ENCODE measurements at regions not wholly inside any gene's neighbourhood (a gene's known extent, or its start where the extent isn't known, plus 50 kb on each side); places are given as distances from the start of the nearest gene placed in this dataset.
A peak's percentile ranks its signal among the peaks of the same experiment; 100 is the strongest.
"Not testable (repeated sequence)": the region's sequence is repeated elsewhere in the genome, so short reads cannot be mapped to it uniquely, and the experiment has no call there.

- Histone ChIP-seq H2AFZ (ENCODE audit: low read depth) (no peak overlapping the region), H3K4me3 (ENCODE audit: low read depth in 2 of 2, low read length in 1 of 2) (no peak overlapping the region), H3K36me3 (replicated peaks in 1 of 2; ENCODE audit: control insufficient read depth in 1 of 2, insufficient read depth in 2 of 2, low read length in 1 of 2) (no peaks in the 10 kb centered on the region), H3K9ac (no peak overlapping the region), H3F3A (replicated peaks; ENCODE audit: insufficient read depth) (peaks cover 4% of the 10 kb centered on the region), H3K27me3 (ENCODE audit: insufficient read depth) (no peaks in the 10 kb centered on the region), H3K4me1 (ENCODE audit: control insufficient read depth in 1 of 2, insufficient read depth in 2 of 2, low read depth in 1 of 2, low read length in 1 of 2) (peaks cover 1 to 2% of the 10 kb centered on the region in 2 experiments; a peak in 2 of 4 replicates), H3K4me2 (no peak overlapping the region), H4K20me1 (ENCODE audit: insufficient read depth) (no peaks in the 10 kb centered on the region), H3K27ac (ENCODE audit: low read depth in 2 of 2, low read length in 1 of 2) (no peak overlapping the region), H3K9me2 (no peaks in the 10 kb centered on the region), H3K79me2 (ENCODE audit: insufficient read depth) (no peaks in the 10 kb centered on the region), H3K9me3 (no peaks in the 10 kb centered on the region)
- 83% methylated on average over 4 of the region's 4 CpGs for WGBS (ENCODE audit: low lambda C conversion rate)
- POLR2A ChIA-PET: no interaction called here
- no peak for DNase-seq
- CTCF ChIA-PET: no interaction called here
- TF ChIP-seq USF1 (IDR thresholded peaks at IDR 0.05; ENCODE audit: borderline replicate concordance, low read depth) (no peak), USF2 (IDR thresholded peaks at IDR 0.05; ENCODE audit: borderline replicate concordance, low read depth, low read length) (no peak), GATA2 (CRISPR knock-in tag; IDR thresholded peaks at IDR 0.05) (no peak), NFIC (IDR thresholded peaks at IDR 0.05; ENCODE audit: borderline replicate concordance) (no peak), GABPA (IDR thresholded peaks at IDR 0.05; ENCODE audit: low read depth) (no peak)
Measured at GRCh38 chr3:18085429-18085828, 339.7 kb downstream of the SATB1 start.

- H2AFZ ChIP-seq (ENCODE audit: low read depth); H3K4me2 ChIP-seq; DNase-seq; POLR2A ChIA-PET; H3K9me2 ChIP-seq; H3K27me3 ChIP-seq (ENCODE audit: insufficient read depth); H3K9ac ChIP-seq; H4K20me1 ChIP-seq (ENCODE audit: insufficient read depth); H3K9me3 ChIP-seq; H3K79me2 ChIP-seq (ENCODE audit: insufficient read depth); H3K36me3 ChIP-seq (replicated peaks in 1 of 2; ENCODE audit: control insufficient read depth in 1 of 2, insufficient read depth in 2 of 2, low read length in 1 of 2); H3K4me3 ChIP-seq (ENCODE audit: low read depth in 2 of 2, low read length in 1 of 2): not testable (repeated sequence)
- Histone ChIP-seq H3F3A (replicated peaks; ENCODE audit: insufficient read depth) (peaks cover 12% of the 10 kb centered on the region), H3K4me1 (ENCODE audit: control insufficient read depth in 1 of 2, insufficient read depth in 2 of 2, low read depth in 1 of 2, low read length in 1 of 2) (peaks cover 2 to 11% of the 10 kb centered on the region in 2 experiments; a peak in 3 of 4 replicates), H3K27ac (ENCODE audit: low read depth in 2 of 2, low read length in 1 of 2) (peak overlapping the region in 1 of 2 experiments; percentile 70; a peak in 2 of 4 replicates)
- CTCF ChIA-PET: interaction anchor here (0.7 to 1.2 kb wide), 3 partner anchors 10 to 411 kb away, joined by 3 to 4 read pairs (median 3); no protein-coding TSS in a partner anchor
- WGBS (ENCODE audit: low lambda C conversion rate): 80% methylated on average over 1 of the region's 1 CpG
Measured at GRCh38 chr3:18083273-18083590, 340.8 kb upstream of the TBC1D5 start.

- DNase-seq: peak; percentile 30
- ChIA-PET CTCF (interaction anchor here (0.7 to 1.2 kb wide), 3 partner anchors 10 to 411 kb away, joined by 3 to 4 read pairs (median 3); no protein-coding TSS in a partner anchor), POLR2A (no interaction called here)
- H3K9ac ChIP-seq: no peak overlapping the region
- H3F3A ChIP-seq (replicated peaks; ENCODE audit: insufficient read depth): peaks cover 12% of the 10 kb centered on the region
- no peaks in the 10 kb centered on the region for H3K36me3 ChIP-seq (replicated peaks in 1 of 2; ENCODE audit: control insufficient read depth in 1 of 2, insufficient read depth in 2 of 2, low read length in 1 of 2)
- no peaks in the 10 kb centered on the region for H4K20me1 ChIP-seq (ENCODE audit: insufficient read depth)
- H3K79me2 ChIP-seq (ENCODE audit: insufficient read depth): no peaks in the 10 kb centered on the region
- H3K9me2 ChIP-seq: no peaks in the 10 kb centered on the region
- TF ChIP-seq FOSL2 (IDR thresholded peaks at IDR 0.05; ENCODE audit: borderline replicate concordance, low read depth) (no peak), SMC3 (IDR thresholded peaks at IDR 0.05; ENCODE audit: low read depth, low read length) (no peak), MEF2A (IDR thresholded peaks at IDR 0.05; ENCODE audit: borderline replicate concordance, low read depth) (no peak), GATA2 (CRISPR knock-in tag; IDR thresholded peaks at IDR 0.05) (peak; percentile 14; the same call in 1 of the 2 replicates), FOXJ3 (CRISPR knock-in tag; IDR thresholded peaks at IDR 0.05) (peak; percentile 13; the same call in 1 of the 2 replicates), EP300 (IDR thresholded peaks at IDR 0.05; ENCODE audit: borderline replicate concordance in 1 of 2, low read depth in 1 of 2, low read length in 1 of 2) (peak in 1 of 2 experiments; percentile 19; a peak in 2 of 4 replicates), FOXM1 (IDR thresholded peaks at IDR 0.05; ENCODE audit: low read depth) (no peak), EZH2phosphoT487 (IDR thresholded peaks at IDR 0.05; ENCODE audit: borderline replicate concordance, low read depth) (no peak), TCF12 (IDR thresholded peaks at IDR 0.05) (peak; percentile 9; the same call in 1 of the 2 replicates)
- no peak overlapping the region for H3K4me3 ChIP-seq (ENCODE audit: low read depth in 2 of 2, low read length in 1 of 2)
- no peak overlapping the region for H3K4me2 ChIP-seq
- H3K27me3 ChIP-seq (ENCODE audit: insufficient read depth): no peaks in the 10 kb centered on the region
- WGBS (ENCODE audit: low lambda C conversion rate): 62% methylated on average over 3 of the region's 3 CpGs
- H3K27ac ChIP-seq (ENCODE audit: low read depth in 2 of 2, low read length in 1 of 2): peak overlapping the region in 1 of 2 experiments; percentile 70; a peak in 2 of 4 replicates
- no peak overlapping the region for H2AFZ ChIP-seq (ENCODE audit: low read depth)
- H3K9me3 ChIP-seq: no peaks in the 10 kb centered on the region
- H3K4me1 ChIP-seq (ENCODE audit: control insufficient read depth in 1 of 2, insufficient read depth in 2 of 2, low read depth in 1 of 2, low read length in 1 of 2): peaks cover 2 to 11% of the 10 kb centered on the region in 2 experiments; a peak in 3 of 4 replicates
Measured at GRCh38 chr3:18082551-18083272, 340.3 kb upstream of the TBC1D5 start.

All from SK-N-SH (cell line).